ENCODE measurements at regions not wholly inside any gene's neighbourhood (a gene's known extent, or its start where the extent isn't known, plus 50 kb on each side); places are given as distances from the start of the nearest gene placed in this dataset.

DNA sequence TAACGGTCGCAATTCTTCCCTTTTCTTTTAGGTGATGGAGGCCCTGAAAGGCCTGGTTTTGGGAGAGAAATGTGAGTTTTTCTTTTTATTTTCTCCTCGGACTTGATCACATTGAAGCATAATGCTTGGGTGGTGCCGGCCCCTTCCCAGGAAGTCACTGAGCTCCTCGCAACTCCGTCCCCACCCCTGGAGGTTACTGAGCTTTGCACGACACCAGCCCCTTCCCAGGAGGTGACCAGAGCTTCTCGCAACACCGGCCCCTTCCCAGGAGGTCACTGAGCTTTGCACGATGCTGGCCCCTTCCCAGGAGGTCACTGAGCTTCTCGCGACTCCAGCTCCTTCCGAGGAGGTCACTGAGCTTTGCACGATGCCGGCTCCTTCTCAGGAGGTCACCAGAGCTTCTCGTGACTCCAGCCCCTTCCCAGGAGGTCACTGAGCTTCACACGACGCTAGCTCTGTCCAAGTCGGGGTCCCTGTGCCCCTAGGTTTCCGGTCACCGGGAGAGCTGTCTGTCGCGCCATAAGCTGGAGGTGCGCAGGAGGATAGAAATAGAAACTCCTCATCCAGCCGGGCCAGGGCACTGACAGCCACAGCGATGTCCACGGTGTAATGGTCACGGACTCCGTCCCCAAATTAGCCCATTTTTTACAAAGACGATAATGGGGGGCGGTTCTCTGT is 586.4 kb downstream of the BRD1 start:
- TF ChIP-seq CTCF (IDR thresholded peaks at IDR 0.05), result no peak
- no peak for TF ChIP-seq POLR2A (IDR thresholded peaks at IDR 0.05)

Data from adrenal gland (tissue), 5 donors.